Astrocyte (in vitro differentiated cells and primary cell): ENCODE measurements at regions not wholly inside any gene's neighbourhood (a gene's known extent, or its start where the extent isn't known, plus 50 kb on each side); places are given as distances from the start of the nearest gene placed in this dataset.

Experiments
- EZH2 ChIP-seq: IDR thresholded peaks from 2 replicates; pipeline ENCODE4 v1.6.1; 2012; ENCODE audit warnings: mild to moderate bottlenecking, low read length, inconsistent platforms; ENCODE audit not compliant: insufficient read depth
- TF ChIP-seq, protein P1 (sequence below): IDR thresholded peaks from 2 replicates; pipeline ENCODE4 v1.5.1; 2011; ENCODE audit warnings: low read depth, mild to moderate bottlenecking, inconsistent platforms, low read length, moderate library complexity; ENCODE audit not compliant: insufficient read depth

DNA sequence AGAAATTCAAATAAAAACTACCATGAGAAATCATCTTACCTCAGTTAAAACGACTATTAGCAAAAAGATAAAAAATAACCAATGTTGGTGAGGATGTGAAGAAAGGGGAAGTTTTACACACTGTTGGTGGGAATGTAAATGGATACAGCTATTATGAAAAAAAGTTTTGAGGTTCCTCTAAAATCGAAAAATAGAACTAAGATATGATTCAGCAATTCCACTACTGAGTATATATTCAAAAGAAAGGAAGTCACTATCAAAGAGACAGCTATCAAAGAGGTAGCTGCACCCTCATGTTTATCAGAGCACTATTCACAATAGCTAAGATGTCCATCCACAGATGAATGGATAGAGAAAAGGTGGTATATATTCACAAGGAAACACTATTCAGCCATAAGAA, 1888.4 kb downstream of the MAT2B start:
- TF ChIP-seq, protein P1, sequence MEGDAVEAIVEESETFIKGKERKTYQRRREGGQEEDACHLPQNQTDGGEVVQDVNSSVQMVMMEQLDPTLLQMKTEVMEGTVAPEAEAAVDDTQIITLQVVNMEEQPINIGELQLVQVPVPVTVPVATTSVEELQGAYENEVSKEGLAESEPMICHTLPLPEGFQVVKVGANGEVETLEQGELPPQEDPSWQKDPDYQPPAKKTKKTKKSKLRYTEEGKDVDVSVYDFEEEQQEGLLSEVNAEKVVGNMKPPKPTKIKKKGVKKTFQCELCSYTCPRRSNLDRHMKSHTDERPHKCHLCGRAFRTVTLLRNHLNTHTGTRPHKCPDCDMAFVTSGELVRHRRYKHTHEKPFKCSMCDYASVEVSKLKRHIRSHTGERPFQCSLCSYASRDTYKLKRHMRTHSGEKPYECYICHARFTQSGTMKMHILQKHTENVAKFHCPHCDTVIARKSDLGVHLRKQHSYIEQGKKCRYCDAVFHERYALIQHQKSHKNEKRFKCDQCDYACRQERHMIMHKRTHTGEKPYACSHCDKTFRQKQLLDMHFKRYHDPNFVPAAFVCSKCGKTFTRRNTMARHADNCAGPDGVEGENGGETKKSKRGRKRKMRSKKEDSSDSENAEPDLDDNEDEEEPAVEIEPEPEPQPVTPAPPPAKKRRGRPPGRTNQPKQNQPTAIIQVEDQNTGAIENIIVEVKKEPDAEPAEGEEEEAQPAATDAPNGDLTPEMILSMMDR = no peak
- TF ChIP-seq EZH2 = no peak
